HG02884 (cell line): ENCODE measurements at regions not wholly inside any gene's neighbourhood (a gene's known extent, or its start where the extent isn't known, plus 50 kb on each side); places are given as distances from the start of the nearest gene placed in this dataset.
"Not testable (repeated sequence)": the region's sequence is repeated elsewhere in the genome, so short reads cannot be mapped to it uniquely, and the experiment has no call there.

ENCODE experiments used
- ATAC-seq: cut with Tn5 transposase; IDR thresholded peaks from one replicate; pipeline ENCODE4 v1.9.1; 2021; ENCODE audit warnings: mild to moderate bottlenecking, moderate library complexity; ENCODE audit not compliant: unreplicated experiment

- ATAC-seq = no peak
Measured at GRCh38 chr6:169145496-169145895, 108.2 kb downstream of the THBS2 start.

GRCh38 chr6:169144356-169144755, 109.3 kb downstream of the THBS2 start:
- no peak for ATAC-seq

GRCh38 chr6:169142538-169142844, 111.2 kb downstream of the THBS2 start:
- no peak for ATAC-seq

GRCh38 chr6:169141671-169142537, 111.7 kb downstream of the THBS2 start:
- no peak for ATAC-seq

- no peak for ATAC-seq
Measured at GRCh38 chr6:169140986-169141495, 112.6 kb downstream of the THBS2 start.

- no peak for ATAC-seq
Measured at GRCh38 chr6:169139179-169139971, 114.3 kb downstream of the THBS2 start.

GRCh38 chr6:169132352-169132940, 121.2 kb downstream of the THBS2 start:
- no peak for ATAC-seq

- ATAC-seq = no peak
Measured at GRCh38 chr6:169131390-169131789, 122.3 kb downstream of the THBS2 start.

GRCh38 chr6:169130113-169130512, 123.5 kb downstream of the THBS2 start:
- no peak for ATAC-seq

- ATAC-seq = no peak
Measured at GRCh38 chr6:169121013-169121412, 132.6 kb downstream of the THBS2 start.

- ATAC-seq = no peak
Measured at GRCh38 chr6:169119669-169120068, 134.0 kb downstream of the THBS2 start.

- no peak for ATAC-seq
Measured at GRCh38 chr6:169118346-169118830, 135.3 kb downstream of the THBS2 start.

- no peak for ATAC-seq
Measured at GRCh38 chr6:169117663-169118062, 136.0 kb downstream of the THBS2 start.

GRCh38 chr6:169115632-169116031, 138.0 kb downstream of the THBS2 start:
- peak; percentile 33 for ATAC-seq

GRCh38 chr6:169114632-169115031, 139.0 kb downstream of the THBS2 start:
- ATAC-seq = not testable (repeated sequence)

- peak; percentile 80 for ATAC-seq
Measured at GRCh38 chr6:169112483-169113320, 140.9 kb downstream of the THBS2 start.

GRCh38 chr6:169111203-169111602, 142.4 kb downstream of the THBS2 start:
- no peak for ATAC-seq

GRCh38 chr6:169109411-169110220, 144.0 kb downstream of the THBS2 start:
- no peak for ATAC-seq

GRCh38 chr6:169108753-169109152, 144.9 kb downstream of the THBS2 start:
- no peak for ATAC-seq

GRCh38 chr6:169106176-169106575, 147.5 kb downstream of the THBS2 start:
- no peak for ATAC-seq
